Loucy (cell line): ENCODE measurements at regions not wholly inside any gene's neighbourhood (a gene's known extent, or its start where the extent isn't known, plus 50 kb on each side); places are given as distances from the start of the nearest gene placed in this dataset.

Source experiments
- H2AFZ ChIP-seq: fragments of 200-600 bp; sonication (generic); 2 replicates; pipeline ENCODE4 v1.6.0; 2016; ENCODE audit warnings: antibody characterized with exemption, mild to moderate bottlenecking, low read length, moderate library complexity
- H3F3A ChIP-seq: fragments of 200-600 bp; 2 replicates; pipeline ENCODE4 v1.6.0; 2016; ENCODE audit warnings: antibody characterized with exemption, low read depth, mild to moderate bottlenecking
- H3K27me3 ChIP-seq: fragments of 200-600 bp; sonication (generic); 2 replicates; pipeline ENCODE4 v1.6.1; 2014; ENCODE audit warnings: low read length, mild to moderate bottlenecking; ENCODE audit not compliant: insufficient read depth, poor library complexity, severe bottlenecking
- H3K36me3 ChIP-seq: fragments of 200-600 bp; sonication (generic); 2 replicates; pipeline ENCODE4 v1.6.1; 2016; ENCODE audit warnings: low read length; ENCODE audit not compliant: insufficient read depth
- H3K4me1 ChIP-seq: fragments of 200-600 bp; sonication (generic); 2 replicates; pipeline ENCODE4 v1.5.1; 2014; ENCODE audit warnings: low read length, mild to moderate bottlenecking; ENCODE audit not compliant: insufficient read depth, poor library complexity, severe bottlenecking
- H3K4me2 ChIP-seq: fragments of 200-600 bp; sonication (generic); 2 replicates; pipeline ENCODE4 v1.6.0; 2014; ENCODE audit warnings: antibody characterized with exemption, low read length, low read depth, mild to moderate bottlenecking; ENCODE audit not compliant: poor library complexity, severe bottlenecking
- H3K4me3 ChIP-seq: fragments of 200-600 bp; sonication (generic); 2 replicates; pipeline ENCODE4 v1.5.1; 2014; ENCODE audit warnings: low read length, mild to moderate bottlenecking, mixed read lengths; ENCODE audit not compliant: poor library complexity, severe bottlenecking
- H3K79me2 ChIP-seq: fragments of 200-600 bp; sonication (generic); 2 replicates; pipeline ENCODE4 v1.6.1; 2014; ENCODE audit warnings: low read length; ENCODE audit not compliant: insufficient read depth
- H3K9ac ChIP-seq: fragments of 200-600 bp; sonication (generic); 2 replicates; pipeline ENCODE4 v1.6.0; 2014; ENCODE audit warnings: mild to moderate bottlenecking, low read depth, low read length, moderate library complexity; ENCODE audit not compliant: poor library complexity, severe bottlenecking
- H3K9me2 ChIP-seq: fragments of 200-600 bp; sonication (generic); replicated peaks from 2 replicates; pipeline ENCODE4 v1.6.1; 2016; ENCODE audit warnings: low read depth, low read length, mixed read lengths
- H3K9me3 ChIP-seq: fragments of 200-600 bp; sonication (generic); 2 replicates; pipeline ENCODE4 v1.6.1; 2014; ENCODE audit warnings: mild to moderate bottlenecking, antibody characterized with exemption, low read length, low read depth; ENCODE audit not compliant: insufficient read depth
- H4K20me1 ChIP-seq: fragments of 200-600 bp; sonication (generic); 2 replicates; pipeline ENCODE4 v1.6.0; 2014; ENCODE audit warnings: antibody characterized with exemption, low read length, mild to moderate bottlenecking; ENCODE audit not compliant: insufficient read depth, poor library complexity, severe bottlenecking
- EZH2phosphoT487 ChIP-seq: fragments of 200-600 bp; IDR thresholded peaks from 2 replicates; pipeline ENCODE4 v1.6.1; 2018; ENCODE audit warnings: antibody characterized with exemption, mild to moderate bottlenecking, moderate library complexity, borderline replicate concordance
- TF ChIP-seq, protein P1 (sequence below): fragments of 200-600 bp; sonication (generic); conservative IDR thresholded peaks from 2 replicates; pipeline ENCODE4 v1.5.1; 2014; ENCODE audit warnings: mild to moderate bottlenecking, antibody characterized with exemption, low read length

DNA sequence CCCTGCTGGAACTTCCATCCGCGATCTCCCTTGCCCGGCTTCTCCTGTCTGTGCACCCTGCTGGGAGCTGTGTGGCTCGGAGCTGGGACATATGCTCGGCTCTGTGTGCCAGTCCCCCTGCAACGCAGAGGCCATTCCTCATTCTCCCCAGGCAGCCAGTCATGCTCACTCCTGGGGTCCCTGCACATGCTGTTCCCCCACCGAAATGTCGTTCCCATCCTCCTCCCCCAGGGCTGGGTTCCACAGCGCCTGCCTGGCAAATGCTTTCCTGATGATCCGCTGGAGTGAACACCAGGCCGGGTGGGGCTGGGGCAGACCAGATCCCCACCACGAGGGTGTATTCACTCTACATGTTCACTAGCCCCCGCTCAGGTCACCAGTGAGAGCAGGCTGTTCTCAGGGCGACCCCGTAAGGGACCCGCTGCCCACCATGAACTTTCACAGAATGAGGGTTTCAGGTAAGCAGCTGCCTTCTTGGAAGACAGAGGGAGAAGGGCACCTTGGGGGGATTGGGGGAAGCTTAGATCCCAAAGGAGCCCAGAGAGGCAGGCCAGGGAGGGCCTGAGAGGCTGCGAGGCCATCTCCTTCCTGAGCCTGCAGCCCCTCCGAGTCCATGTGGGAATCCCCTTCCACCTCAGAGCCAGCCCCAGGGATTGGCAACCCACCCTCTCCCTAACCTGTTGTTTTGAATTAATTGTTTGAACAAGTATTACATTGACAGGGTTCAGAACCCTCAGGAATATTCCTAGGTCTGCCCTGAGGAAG lies 88.7 kb upstream of the IQSEC1 start:
- H3K9ac ChIP-seq, result peak overlapping the region; percentile 29
- no peak for TF ChIP-seq EZH2phosphoT487
- TF ChIP-seq, protein P1, sequence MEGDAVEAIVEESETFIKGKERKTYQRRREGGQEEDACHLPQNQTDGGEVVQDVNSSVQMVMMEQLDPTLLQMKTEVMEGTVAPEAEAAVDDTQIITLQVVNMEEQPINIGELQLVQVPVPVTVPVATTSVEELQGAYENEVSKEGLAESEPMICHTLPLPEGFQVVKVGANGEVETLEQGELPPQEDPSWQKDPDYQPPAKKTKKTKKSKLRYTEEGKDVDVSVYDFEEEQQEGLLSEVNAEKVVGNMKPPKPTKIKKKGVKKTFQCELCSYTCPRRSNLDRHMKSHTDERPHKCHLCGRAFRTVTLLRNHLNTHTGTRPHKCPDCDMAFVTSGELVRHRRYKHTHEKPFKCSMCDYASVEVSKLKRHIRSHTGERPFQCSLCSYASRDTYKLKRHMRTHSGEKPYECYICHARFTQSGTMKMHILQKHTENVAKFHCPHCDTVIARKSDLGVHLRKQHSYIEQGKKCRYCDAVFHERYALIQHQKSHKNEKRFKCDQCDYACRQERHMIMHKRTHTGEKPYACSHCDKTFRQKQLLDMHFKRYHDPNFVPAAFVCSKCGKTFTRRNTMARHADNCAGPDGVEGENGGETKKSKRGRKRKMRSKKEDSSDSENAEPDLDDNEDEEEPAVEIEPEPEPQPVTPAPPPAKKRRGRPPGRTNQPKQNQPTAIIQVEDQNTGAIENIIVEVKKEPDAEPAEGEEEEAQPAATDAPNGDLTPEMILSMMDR, result no peak

DNA sequence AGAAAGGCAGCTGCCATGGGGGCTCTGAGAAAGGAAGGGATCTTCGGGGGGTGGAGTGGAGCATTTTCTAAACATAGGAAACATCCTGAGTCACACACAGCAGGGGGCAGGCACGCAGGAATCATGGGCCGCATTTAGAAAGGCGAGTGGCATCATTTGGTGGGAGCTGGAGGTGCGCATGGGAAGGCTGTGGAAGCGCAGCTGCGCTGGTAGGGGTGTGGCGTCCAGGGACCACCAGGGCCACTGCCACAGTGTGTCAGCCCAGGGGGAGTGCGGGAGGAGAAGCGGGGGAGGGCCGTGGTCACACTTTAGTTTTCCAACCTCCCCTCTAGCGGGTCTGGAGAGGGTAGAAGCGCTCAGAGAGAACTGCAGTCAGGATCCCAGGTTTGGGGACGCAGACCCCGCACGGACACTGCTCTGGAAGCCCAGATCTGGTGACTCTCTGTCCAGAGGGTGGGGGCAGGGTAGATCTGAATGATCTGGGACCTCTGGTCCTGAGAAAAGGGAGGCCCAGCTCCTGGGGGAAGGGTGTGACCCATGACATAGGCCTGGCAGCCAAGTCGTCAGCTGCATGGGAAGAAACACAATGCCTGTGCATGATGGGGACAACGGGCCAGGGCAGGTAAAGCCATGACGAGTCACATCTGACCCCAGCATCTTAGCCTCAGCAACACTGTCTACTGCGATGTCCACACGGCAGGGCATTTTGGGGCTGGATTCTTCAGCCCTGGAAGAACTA lies 88.0 kb upstream of the IQSEC1 start:
- Histone ChIP-seq H3F3A (no peaks in the 10 kb centered on the region), H3K4me1 (peaks cover 25% of the 10 kb centered on the region), H3K79me2 (no peaks in the 10 kb centered on the region), H3K9me3 (no peaks in the 10 kb centered on the region), H3K27me3 (no peaks in the 10 kb centered on the region), H3K36me3 (no peaks in the 10 kb centered on the region), H2AFZ (peak overlapping the region; percentile 59), H4K20me1 (no peaks in the 10 kb centered on the region), H3K4me3 (no peak overlapping the region), H3K9ac (peak overlapping the region; percentile 29), H3K4me2 (no peak overlapping the region), H3K9me2 (no peaks in the 10 kb centered on the region)
- TF ChIP-seq, protein P1, result peak; percentile 43
- TF ChIP-seq EZH2phosphoT487, result no peak

More for the DNA sequence above, 88.7 kb upstream of the IQSEC1 start:
- Histone ChIP-seq H4K20me1 (no peaks in the 10 kb centered on the region), H3K4me1 (peaks cover 25% of the 10 kb centered on the region), H3K4me3 (no peak overlapping the region), H3F3A (no peaks in the 10 kb centered on the region), H3K9me2 (no peaks in the 10 kb centered on the region), H3K27me3 (no peaks in the 10 kb centered on the region), H3K4me2 (peak overlapping the region; percentile 30), H3K9me3 (no peaks in the 10 kb centered on the region), H3K36me3 (no peaks in the 10 kb centered on the region), H3K79me2 (no peaks in the 10 kb centered on the region), H2AFZ (peak overlapping the region; percentile 93)

DNA sequence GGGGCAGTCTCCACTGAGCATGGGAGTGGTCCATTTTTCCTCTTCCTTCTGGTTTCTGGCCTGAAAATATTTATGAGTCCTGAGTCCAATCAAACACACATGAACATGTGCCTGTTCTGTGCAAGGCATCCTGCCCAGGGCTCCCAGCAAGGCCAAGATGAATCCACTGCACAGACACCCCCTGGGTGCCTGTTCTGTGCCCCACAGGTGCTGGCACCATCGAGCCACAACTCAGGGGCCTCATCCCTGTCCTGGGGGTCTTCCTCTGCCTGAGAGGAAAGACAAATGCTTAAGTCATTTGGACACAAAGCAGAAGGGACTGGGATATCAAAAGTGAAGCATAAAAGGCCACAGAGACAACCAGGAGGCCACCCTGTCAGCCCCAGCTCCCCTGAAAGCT lies 87.4 kb upstream of the IQSEC1 start:
- Histone ChIP-seq H3K4me1 (peaks cover 25% of the 10 kb centered on the region), H2AFZ (peak overlapping the region; percentile 59), H4K20me1 (no peaks in the 10 kb centered on the region), H3K36me3 (no peaks in the 10 kb centered on the region), H3K4me2 (no peak overlapping the region), H3K79me2 (no peaks in the 10 kb centered on the region), H3K9me3 (no peaks in the 10 kb centered on the region), H3F3A (no peaks in the 10 kb centered on the region), H3K27me3 (no peaks in the 10 kb centered on the region), H3K9me2 (no peaks in the 10 kb centered on the region), H3K9ac (no peak overlapping the region), H3K4me3 (no peak overlapping the region)
- TF ChIP-seq EZH2phosphoT487, result no peak
- TF ChIP-seq, protein P1, result no peak
